HG03103 (cell line): ENCODE measurements at regions not wholly inside any gene's neighbourhood (a gene's known extent, or its start where the extent isn't known, plus 50 kb on each side); places are given as distances from the start of the nearest gene placed in this dataset.

Source experiments
- ATAC-seq: cut with Tn5 transposase; IDR thresholded peaks from one replicate; pipeline ENCODE4 v1.9.1; 2021; ENCODE audit warnings: low read depth; ENCODE audit not compliant: unreplicated experiment

GRCh38 chr3:7793786-7794185, 707.8 kb upstream of the LMCD1 start:
- no peak for ATAC-seq

GRCh38 chr3:7798276-7798675, 703.3 kb upstream of the LMCD1 start:
- no peak for ATAC-seq

GRCh38 chr3:7800006-7800780, 701.4 kb upstream of the LMCD1 start:
- ATAC-seq: no peak

- no peak for ATAC-seq
These were observed 689.1 kb upstream of the LMCD1 start for GRCh38 chr3:7812490-7812889.

- ATAC-seq: no peak
These were observed 688.3 kb upstream of the LMCD1 start for GRCh38 chr3:7813365-7813764.

- no peak for ATAC-seq
These were observed 684.4 kb upstream of the LMCD1 start for GRCh38 chr3:7817239-7817638.

- ATAC-seq: no peak
These were observed 680.7 kb upstream of the LMCD1 start for GRCh38 chr3:7820969-7821368.

GRCh38 chr3:7821858-7822257, 679.8 kb upstream of the LMCD1 start:
- no peak for ATAC-seq

- no peak for ATAC-seq
These were observed 660.2 kb upstream of the LMCD1 start for GRCh38 chr3:7841451-7841850.

GRCh38 chr3:7843441-7843840, 658.2 kb upstream of the LMCD1 start:
- no peak for ATAC-seq

- ATAC-seq: no peak
These were observed 654.6 kb upstream of the LMCD1 start for GRCh38 chr3:7847021-7847420.

GRCh38 chr3:7847521-7847920, 654.1 kb upstream of the LMCD1 start:
- no peak for ATAC-seq

GRCh38 chr3:7854266-7854665, 647.4 kb upstream of the LMCD1 start:
- no peak for ATAC-seq

- no peak for ATAC-seq
These were observed 646.9 kb upstream of the LMCD1 start for GRCh38 chr3:7854721-7855120.

- ATAC-seq: no peak
These were observed 636.0 kb upstream of the LMCD1 start for GRCh38 chr3:7865611-7866010.

GRCh38 chr3:7867587-7867986, 634.0 kb upstream of the LMCD1 start:
- ATAC-seq: no peak

- no peak for ATAC-seq
These were observed 630.5 kb upstream of the LMCD1 start for GRCh38 chr3:7871003-7871560.

- no peak for ATAC-seq
These were observed 627.5 kb upstream of the LMCD1 start for GRCh38 chr3:7874116-7874515.

- ATAC-seq: no peak
These were observed 625.7 kb upstream of the LMCD1 start for GRCh38 chr3:7875925-7876324.

- no peak for ATAC-seq
These were observed 624.8 kb upstream of the LMCD1 start for GRCh38 chr3:7876741-7877297.

GRCh38 chr3:7877312-7877711, 624.3 kb upstream of the LMCD1 start:
- no peak for ATAC-seq

- ATAC-seq: no peak
These were observed 622.1 kb upstream of the LMCD1 start for GRCh38 chr3:7879572-7879971.
